Stimulated activated CD4-positive, alpha-beta T cell treated with anti-CD3 and anti-CD28 coated beads, Interleukin-12 subunit alpha, Interleukin-12 subunit beta, amount 100 ng/mL, for 4 hours (primary cell): ENCODE measurements at regions not wholly inside any gene's neighbourhood (a gene's known extent, or its start where the extent isn't known, plus 50 kb on each side); places are given as distances from the start of the nearest gene placed in this dataset.
"Not testable (repeated sequence)": the region's sequence is repeated elsewhere in the genome, so short reads cannot be mapped to it uniquely, and the experiment has no call there.

Experiments used
- DNase-seq: peaks from one replicate; pipeline ENCODE4 v3.0.0-alpha.2; 2020

GRCh38 chr1:243996223-243996622 is 54.9 kb upstream of the ZBTB18 start:
- no peak for DNase-seq

DNA sequence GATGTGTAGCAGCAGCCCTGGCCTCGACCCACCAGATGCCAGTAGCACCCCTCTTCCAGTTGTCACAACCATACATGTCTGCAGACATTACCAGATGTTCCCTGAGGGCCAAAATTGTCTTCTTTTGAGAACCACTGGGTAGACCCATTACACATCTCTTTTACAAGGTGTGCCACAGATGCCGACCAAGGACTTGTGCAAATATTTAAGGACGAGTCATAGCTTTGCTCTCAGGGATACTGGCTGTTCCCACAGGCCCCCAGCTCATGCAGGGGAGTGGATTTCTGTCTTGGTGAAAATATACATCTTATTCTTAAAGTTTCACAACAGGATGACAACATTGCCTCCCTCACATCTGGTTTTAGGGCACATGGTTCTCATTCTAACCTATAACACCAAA is 59.4 kb upstream of the ZBTB18 start:
- no peak for DNase-seq

DNA sequence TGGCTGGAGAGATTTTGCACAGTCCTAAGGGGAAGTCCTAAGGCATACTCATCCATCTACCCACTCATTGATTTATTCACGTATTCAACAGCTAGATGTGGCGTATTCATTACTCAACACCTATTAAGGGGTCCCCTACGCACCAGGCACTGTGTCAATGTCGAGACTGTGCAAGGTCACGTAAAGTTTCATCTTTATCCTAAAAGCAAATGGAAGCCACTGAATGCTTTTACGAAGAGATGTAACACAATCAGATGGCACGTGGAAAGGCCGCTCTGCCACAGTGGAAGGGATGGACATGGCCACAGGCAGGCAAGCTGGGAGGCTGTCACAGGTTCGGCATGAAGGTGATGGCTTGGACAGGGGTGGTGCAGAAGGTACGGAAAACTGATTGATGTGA is 66.3 kb upstream of the ZBTB18 start:
- no peak for DNase-seq

DNA sequence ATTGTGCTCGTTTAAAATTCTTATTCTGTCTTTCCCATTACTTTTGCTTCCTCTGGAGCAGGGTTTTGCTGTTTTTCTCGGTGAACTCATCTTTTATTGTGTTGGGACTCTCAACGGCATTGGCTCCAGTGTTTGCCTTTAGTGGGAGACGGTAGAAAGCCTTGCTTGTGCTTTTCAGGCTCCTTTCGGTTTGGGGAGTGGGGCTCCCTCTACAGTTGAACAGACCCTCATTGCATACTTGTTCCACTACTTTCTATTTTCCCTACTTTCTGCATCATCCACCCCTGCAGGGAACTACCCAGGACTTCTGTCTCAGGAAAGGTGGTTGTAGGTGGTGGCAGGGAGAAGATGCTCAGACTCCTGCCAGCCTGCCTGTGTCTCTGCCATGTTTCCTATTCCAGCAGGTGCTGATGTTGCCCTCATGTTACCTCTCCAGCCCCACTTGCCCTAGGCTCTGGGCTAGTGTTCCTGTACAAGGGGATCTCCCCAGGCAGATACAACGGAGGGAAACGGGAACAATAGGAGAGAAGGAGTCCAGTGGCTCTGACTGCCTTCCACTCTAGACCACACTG is 68.5 kb upstream of the ZBTB18 start:
- no peak for DNase-seq

DNA sequence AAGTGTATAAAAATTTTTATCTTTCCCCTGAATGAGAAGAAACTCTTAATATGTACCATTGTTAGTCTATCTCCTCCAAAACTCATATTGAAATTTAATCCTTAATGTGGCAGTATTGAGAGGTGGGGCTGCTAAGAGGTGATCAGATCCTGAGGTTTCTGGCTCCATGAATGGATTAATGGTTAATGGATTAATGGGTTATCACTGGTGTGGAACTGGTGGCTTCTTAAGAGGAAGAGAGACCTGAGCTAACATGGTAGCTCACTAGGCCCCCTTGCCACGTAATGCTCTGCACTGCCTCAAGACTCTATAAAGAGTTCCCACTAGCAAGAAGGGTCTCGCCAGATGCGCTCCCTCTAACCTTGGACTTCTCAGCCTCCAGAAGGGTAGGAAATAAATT is 70.6 kb upstream of the ZBTB18 start:
- DNase-seq = no peak

DNA sequence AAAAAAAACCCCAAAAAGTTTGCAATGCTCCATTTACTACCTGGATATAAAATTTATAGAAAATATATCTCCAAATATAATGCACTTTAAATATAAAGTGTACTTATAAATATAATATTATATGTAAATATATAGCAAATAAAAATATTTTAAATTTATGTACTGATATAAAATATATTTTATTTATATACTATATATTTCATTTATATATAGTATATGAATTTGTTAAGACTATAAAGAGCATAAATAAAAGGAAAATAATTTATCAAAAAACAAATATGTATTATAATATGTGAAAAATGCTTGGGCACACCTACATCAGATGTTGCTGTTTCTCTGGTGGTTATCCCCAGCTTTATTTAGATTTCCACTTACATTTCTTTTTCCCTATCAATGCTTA is 71.0 kb upstream of the ZBTB18 start:
- no peak for DNase-seq

DNA sequence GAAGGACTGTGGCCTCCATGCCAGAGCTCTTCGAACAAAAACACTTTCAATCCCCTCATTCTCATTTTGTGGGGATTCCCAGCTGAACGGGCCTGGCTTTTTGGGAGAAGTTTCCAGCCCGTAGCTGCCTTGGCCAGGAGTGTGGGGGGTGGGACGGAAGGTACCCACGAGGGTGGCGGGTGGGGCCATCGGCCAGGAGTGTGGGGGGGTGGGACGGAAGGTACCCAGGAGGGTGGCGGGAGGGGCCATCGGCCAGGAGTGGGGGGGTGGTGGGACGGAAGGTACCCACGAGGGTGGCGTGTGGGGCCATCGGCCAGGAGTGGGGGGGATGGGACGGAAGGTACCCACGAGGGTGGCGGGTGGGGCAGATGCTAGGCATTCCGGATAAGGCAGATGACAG is 71.7 kb upstream of the ZBTB18 start:
- DNase-seq = no peak

DNA sequence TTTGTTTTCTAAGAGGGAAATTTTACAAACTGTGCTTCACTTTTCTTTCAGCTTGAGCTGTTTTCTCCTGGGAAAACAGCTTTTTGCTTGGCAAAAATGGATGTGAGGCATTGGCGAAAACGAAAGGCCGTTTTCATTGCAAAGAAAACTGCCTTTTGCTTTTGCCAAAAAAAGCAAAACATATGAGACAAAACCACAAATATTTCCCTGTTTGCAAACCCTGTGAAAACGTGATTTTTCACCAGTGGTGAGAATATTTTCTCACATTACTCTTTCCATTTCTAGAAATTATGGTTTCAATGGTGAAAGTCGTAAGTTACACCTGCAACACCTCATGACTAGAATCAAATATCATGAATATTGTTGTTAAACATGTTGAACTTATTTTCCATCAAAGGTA is 74.0 kb upstream of the ZBTB18 start:
- DNase-seq = no peak

- DNase-seq = no peak
These were observed 76.4 kb upstream of the ZBTB18 start for GRCh38 chr1:243974451-243975292.

- DNase-seq = no peak
These were observed 77.9 kb upstream of the ZBTB18 start for GRCh38 chr1:243973169-243973568.

GRCh38 chr1:243970077-243970476 is 81.0 kb upstream of the ZBTB18 start:
- DNase-seq = no peak

GRCh38 chr1:243968413-243968812 is 82.7 kb upstream of the ZBTB18 start:
- no peak for DNase-seq

GRCh38 chr1:243964915-243965314 is 86.2 kb upstream of the ZBTB18 start:
- no peak for DNase-seq

GRCh38 chr1:243963571-243963970 is 87.5 kb upstream of the ZBTB18 start:
- DNase-seq = no peak

GRCh38 chr1:243962541-243962940 is 88.5 kb upstream of the ZBTB18 start:
- no peak for DNase-seq

DNA sequence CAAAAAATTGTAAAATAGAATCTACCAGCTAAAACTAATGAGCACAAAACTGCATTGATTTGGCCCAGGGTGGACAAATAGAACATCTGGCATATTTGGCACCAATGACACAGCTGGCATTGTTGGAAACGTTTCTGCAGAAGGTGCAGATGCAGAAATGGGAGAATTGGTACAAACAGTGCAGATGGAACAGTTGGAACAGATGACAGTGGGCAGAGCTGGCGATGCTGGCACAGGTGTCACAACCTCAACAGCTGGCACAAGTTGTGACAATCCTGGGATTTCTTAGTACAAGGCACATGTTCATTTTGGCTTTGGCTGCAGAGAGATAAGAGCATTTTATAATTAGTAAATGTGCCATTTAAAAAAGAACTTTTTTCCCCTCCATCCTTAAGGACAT is 91.1 kb upstream of the ZBTB18 start:
- no peak for DNase-seq

DNA sequence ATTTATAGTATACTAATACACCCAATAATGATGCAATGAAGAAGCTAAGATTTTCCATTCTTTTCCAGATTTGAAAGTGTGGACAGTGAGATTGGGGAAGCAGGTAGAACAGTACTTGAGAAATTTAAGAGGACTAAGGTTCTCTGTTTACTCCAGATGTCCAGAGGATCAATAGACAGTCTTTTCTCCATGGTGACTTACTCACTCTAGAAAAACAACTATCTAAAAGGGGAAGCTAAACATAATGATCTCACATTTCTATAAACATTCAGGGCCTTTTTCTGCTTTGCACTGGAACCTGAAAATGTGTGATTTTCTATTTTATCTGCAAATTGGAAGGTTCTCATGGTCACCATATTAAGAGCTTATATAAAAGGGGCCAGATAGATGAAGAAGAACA is 93.9 kb upstream of the ZBTB18 start:
- no peak for DNase-seq

- no peak for DNase-seq
These were observed 94.6 kb upstream of the ZBTB18 start for GRCh38 chr1:243956450-243956849.

DNA sequence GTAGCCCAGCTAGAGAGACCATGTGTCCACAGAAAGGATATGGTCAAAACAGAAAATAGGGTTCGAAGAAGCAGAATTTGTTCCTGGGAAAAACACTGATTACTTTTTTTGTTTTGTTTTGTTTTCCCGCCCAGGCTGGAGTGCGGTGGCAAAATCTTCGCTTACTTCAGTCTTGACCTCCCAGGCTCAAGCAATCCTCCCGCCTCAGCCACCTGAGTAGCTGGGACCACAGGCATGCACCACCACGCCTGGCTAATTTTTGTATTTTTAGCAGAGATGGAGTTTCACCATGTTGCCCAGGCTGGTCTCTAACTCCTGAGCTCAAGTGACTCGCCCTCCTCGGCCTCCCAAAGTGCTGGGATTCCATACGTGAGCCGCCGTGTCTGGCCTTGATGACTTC is 99.9 kb upstream of the ZBTB18 start:
- DNase-seq = not testable (repeated sequence)

DNA sequence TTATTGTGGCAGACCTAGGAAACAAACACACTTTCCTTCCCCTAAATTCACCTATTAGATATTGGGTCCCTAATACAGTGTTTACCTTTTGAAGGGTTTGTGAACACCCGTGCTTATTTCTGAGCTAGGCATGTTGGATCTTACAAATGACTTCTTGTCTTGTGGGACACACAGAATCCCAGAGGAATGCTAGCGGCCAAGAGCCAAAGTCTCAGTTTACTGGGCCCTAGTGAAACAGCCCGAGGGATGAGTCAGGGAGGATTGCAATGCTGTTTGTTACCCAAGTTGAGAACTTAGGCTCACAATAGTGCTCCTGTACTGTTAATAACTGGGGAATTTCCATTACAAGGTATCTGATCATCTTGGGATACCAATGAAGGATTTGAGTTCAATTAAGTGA is 100.1 kb upstream of the AKT3 start:
- no peak for DNase-seq

DNA sequence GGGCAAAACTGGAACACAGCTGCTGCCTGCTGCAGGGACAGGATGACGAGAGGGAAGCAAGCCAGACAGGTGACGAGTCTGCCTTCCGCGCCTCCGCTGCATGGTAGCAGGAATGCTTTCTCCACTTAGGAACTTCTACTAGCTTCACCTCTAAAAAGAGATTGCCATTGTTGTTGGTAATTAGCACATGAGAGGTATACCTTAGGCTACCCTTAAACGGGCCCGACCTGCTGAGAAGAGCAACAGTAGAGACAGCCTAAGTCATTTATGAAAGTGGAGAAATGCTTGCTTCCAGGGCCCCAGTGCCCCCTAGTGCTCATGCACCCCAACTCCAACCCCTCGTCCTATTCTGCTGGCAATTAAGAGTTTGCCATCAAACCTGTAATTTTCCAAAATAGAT is 96.9 kb upstream of the AKT3 start:
- DNase-seq = peak; percentile 17

GRCh38 chr1:243946253-243946652 is 96.2 kb upstream of the AKT3 start:
- no peak for DNase-seq

DNA sequence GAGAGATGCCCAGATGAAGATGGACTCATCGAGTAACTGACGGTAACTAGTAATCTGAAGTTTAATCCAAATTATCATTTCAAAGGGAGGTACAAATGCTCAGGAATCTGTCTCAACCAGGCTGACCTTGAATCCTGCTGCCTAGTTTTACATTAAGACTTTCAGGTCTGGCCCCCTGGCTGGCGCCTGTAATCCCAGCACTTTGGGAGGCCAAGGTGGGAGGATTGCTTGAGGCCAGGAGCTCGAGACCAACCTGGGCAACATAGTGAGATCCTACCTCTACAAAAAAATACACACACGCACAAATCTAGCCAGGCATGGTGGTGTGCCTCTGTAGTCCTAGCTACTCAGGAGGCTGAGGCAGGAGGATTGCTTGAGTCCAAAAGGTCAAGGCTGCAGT is 95.7 kb upstream of the AKT3 start:
- DNase-seq = no peak

DNA sequence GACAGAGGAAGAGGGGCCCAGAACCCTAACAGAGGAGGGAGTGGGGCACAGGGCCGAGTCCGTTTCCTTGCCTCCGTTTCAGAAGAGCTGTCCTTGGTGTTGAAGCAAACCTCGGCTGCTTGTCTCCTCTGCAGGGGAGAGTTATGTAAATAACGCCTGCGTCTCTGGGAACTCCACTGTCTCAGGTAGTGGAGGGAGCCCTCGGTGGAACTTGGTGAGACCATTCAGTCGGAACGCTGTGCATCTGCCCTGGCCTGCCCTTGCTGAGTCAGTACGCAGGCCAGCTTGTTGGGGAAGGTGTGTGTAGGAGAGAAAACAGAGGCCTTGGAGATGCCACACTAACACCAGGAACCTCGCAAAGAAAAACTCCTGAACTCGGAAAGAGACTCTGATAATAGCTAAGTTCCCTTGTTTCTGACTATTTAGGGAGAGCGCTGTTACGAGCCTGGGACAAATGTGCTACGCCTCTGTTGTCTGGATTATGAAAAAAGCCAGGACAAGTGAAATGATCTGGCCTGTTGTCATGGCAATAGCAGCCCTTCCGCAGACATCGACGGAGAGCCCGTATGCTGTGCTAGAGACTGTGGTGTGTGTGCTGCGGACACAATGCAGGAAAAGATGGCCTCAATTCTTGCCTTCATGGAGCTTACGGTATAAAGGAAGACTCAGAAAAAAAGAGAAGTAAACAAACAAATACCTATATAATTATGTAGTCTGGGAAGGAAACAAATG is 94.6 kb upstream of the AKT3 start:
- no peak for DNase-seq
